HG02588 (cell line): ENCODE measurements at regions not wholly inside any gene's neighbourhood (a gene's known extent, or its start where the extent isn't known, plus 50 kb on each side); places are given as distances from the start of the nearest gene placed in this dataset.
A peak's percentile ranks its signal among the peaks of the same experiment; 100 is the strongest.
"Not testable (repeated sequence)": the region's sequence is repeated elsewhere in the genome, so short reads cannot be mapped to it uniquely, and the experiment has no call there.

Source experiments
- ATAC-seq: cut with Tn5 transposase; IDR thresholded peaks from one replicate; pipeline ENCODE4 v1.9.1; 2021; ENCODE audit warnings: mild to moderate bottlenecking, moderate library complexity; ENCODE audit not compliant: unreplicated experiment

- no peak for ATAC-seq
Measured at GRCh38 chr13:22903925-22904324, 276.9 kb upstream of the SGCG start.

- ATAC-seq = peak; percentile 68
Measured at GRCh38 chr13:22915442-22916082, 265.2 kb upstream of the SGCG start.

DNA sequence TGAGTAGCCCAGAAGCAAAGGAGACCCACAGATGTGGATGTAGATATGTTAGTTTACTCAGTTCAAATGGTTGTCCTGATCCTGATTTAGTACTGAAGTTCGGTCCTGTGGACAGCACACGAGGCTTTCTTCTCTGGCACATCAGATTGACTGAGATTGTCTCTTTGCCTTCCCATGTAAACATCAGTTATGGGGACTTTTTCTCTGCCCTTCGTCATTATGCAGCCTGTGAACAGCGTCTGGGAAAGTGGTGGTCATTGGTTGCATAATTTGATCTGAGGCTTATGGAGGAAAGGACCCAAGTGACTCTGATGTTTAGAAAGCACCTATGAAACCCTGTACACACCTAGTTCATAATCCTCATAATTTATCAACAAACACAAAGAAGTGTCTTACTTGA lies 264.5 kb upstream of the SGCG start:
- ATAC-seq = not testable (repeated sequence)

DNA sequence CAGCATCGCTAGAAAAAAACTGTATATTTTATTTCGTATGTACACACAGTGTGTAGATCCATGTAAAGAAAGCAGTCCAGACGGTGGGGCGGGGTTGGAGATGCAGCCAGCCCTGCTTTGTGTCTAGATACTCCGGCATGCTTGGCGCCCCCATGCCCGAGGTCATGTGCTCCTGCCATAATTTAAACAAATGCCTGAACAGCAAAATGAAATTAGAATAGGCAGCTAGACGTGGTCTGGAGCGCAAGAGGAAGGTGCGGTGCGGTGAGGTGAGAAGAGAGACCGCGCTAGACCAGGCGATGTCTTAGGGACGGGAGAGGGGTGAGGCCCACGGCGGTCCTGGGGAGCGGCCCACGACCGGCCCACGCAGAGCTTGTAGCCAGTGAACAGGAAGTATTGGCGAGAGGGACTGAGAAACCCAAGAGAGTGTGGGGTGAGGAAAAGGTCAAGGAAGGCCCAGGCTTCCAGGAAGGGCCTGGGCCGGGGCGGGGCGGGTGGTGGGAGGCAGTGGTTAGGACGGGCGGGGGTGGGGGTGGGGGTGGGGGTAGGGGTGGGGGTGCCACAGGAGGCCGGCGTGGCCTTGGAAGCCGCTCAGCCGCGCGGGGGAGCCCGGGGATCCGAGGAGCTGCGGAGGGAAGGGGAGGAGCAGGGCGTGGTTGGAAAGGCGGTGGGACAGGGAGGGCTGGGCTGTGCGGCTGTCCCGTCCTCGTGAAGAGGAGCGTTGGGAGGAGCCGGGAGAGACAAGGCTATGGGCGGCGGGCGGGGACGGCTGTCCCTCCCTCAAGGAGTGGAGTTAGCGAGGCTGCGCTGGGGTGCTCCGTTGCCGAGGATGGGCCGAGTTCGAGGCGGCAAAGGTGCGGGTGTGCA lies 254.7 kb upstream of the SGCG start:
- ATAC-seq = no peak

DNA sequence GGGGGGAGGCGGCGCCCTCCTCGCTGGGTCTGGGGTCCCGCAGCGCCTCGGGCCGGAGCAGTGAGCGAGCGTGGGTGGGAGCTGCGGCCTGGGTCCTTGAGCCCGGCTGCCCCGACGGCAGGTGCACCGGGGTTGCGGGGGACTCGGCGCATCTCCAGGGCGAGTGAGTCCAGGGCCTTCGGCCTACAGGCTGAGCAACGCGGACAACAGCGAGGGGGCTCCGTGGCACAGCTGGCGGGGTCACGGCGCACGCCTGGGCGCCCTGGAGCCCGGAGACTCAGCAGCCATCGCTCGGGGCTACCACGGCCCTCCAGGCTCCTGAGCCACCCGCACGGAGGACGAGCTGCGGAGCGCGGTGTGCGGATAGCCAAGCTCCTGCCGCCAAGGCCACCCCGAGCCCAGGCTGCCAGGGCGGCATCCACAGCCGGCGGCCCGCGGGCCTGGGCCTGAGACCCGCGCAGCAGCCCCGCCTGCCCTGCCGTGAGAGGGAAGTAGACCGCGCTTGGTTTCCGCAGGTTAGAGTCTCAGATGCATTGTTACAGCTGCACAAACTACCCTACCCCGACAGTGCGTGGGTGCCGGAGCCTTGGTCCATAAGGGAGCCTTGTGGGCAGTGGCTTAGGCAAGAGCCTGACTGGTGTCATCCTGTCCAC lies 253.9 kb upstream of the SGCG start:
- no peak for ATAC-seq

- not testable (repeated sequence) for ATAC-seq
Measured at GRCh38 chr13:22927845-22928244, 252.9 kb upstream of the SGCG start.

DNA sequence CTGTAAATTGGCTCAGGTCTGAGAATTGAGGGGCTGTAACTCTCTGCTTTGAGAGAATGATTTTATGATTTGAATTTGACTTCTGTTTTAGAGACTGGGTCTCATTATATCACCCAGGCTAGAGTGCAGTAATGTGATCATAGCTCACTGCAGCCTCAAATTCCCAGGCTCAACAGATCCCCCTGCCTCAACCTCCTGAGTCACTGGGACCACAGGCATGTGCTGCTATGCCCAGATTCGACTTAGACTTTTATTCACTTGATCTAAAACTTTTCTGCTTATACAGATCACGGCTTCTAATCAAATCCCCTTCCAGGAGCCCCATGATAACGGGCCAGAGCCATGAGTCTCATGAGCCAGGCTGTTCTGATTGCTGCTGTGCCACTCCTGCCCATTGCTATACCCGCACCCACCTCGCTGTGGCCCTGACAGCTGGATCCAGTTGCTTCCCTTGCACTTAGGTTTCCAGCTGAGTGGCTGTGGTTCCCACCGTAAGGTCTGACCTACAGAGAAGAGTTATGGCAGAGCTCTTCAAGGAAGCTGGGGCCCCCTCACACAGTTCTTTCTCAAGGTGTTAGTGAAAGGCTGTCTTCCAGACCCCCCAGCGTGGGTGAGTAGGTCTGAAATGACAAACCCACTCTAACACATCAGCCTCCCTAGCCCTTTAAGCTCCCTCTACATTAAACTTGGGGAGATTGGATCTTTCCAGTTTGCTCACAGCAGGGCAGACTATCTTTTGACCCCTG lies 251.2 kb upstream of the SGCG start:
- ATAC-seq = no peak

DNA sequence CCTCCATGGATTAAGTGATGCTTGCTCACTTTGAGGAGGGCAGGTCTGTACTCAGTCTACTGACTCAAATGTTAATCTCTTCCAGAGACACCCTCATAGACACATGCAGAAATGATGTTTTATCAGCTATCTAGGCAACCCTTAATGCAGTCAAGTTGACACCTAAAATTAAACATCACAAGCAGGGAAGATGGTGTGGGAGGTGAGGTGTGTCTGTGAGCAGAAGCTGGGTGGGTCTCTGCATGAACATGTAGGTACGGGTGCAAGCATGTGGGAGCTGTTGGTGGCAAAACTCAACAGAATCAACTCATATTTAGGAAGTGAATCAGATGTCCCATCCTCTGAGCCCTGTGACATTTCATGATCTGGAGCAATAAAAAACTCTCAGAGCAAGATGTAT lies 249.2 kb upstream of the SGCG start:
- no peak for ATAC-seq

- not testable (repeated sequence) for ATAC-seq
Measured at GRCh38 chr13:22932632-22933412, 248.0 kb upstream of the SGCG start.

- no peak for ATAC-seq
Measured at GRCh38 chr13:22933571-22934181, 247.1 kb upstream of the SGCG start.

GRCh38 chr13:22934744-22935523 lies 245.8 kb upstream of the SGCG start:
- ATAC-seq = no peak

GRCh38 chr13:22936228-22936627 lies 244.6 kb upstream of the SGCG start:
- ATAC-seq = no peak

GRCh38 chr13:22937241-22937640 lies 243.5 kb upstream of the SGCG start:
- no peak for ATAC-seq

- ATAC-seq = no peak
Measured at GRCh38 chr13:22937953-22938352, 242.8 kb upstream of the SGCG start.

GRCh38 chr13:22938576-22938975 lies 242.2 kb upstream of the SGCG start:
- ATAC-seq = no peak

GRCh38 chr13:22939157-22939556 lies 241.6 kb upstream of the SGCG start:
- no peak for ATAC-seq

- no peak for ATAC-seq
Measured at GRCh38 chr13:22940090-22940710, 240.6 kb upstream of the SGCG start.

DNA sequence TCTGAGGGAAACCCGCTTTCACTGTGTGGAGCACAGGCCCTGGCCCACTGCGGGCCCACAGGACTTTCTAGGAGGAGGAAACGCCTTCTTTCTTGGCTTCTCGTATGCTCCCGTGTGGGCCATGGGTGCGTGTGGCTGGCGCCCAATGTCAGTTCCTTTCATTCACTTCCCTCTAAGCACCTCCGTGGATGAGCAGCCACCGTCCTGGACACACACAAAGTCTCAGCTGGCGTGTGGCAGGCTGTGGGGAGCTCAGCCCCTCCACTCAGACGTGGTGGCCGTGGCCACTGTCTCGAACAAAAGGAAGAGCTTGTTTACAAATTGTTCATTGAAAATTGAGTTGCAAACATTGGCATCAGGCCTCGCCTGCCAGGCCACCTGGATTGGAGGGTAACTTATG lies 240.0 kb upstream of the SGCG start:
- ATAC-seq = no peak

DNA sequence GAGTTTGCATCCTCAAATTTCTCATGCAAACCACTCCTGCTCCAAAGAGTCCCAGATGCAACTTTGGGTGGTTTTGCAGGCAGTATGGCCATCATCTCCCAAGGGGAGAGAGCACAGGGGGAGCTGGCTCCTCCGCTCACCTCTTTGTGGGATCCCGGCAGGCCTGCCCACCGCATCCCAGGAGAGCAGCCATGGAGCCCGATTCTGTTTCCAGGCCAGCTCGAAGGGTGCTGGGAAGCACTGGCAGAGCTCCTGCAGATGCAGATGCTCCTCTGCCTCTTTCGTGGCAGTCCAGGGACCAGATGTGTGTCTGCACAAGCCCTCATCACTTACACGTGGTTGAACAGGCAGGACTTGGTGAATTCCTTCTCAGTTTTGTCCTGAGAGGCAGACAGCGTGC lies 239.3 kb upstream of the SGCG start:
- not testable (repeated sequence) for ATAC-seq
